ENCODE measurements at regions not wholly inside any gene's neighbourhood (a gene's known extent, or its start where the extent isn't known, plus 50 kb on each side); places are given as distances from the start of the nearest gene placed in this dataset.

DNA sequence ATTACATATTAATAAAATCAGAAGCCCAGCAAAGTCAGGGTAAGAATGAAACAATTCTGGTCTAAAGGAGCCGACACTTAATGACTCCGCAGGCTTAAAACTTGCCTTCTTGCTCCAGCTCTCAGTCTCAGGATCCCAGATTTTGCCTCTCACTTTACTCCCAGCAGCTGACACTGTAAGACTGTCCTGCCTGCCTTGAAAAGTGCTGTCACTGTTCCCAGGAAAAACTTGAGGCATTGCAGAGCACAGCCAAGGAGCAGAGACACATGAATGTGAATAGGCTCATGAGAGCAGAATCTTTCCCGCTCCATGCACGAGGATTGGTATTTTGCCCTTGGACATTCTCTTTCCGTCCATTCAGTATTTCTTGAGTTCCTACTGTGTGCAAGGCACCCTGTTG is 457.6 kb upstream of the ZFHX3 start:
- no peak for FAIRE-seq

DNA sequence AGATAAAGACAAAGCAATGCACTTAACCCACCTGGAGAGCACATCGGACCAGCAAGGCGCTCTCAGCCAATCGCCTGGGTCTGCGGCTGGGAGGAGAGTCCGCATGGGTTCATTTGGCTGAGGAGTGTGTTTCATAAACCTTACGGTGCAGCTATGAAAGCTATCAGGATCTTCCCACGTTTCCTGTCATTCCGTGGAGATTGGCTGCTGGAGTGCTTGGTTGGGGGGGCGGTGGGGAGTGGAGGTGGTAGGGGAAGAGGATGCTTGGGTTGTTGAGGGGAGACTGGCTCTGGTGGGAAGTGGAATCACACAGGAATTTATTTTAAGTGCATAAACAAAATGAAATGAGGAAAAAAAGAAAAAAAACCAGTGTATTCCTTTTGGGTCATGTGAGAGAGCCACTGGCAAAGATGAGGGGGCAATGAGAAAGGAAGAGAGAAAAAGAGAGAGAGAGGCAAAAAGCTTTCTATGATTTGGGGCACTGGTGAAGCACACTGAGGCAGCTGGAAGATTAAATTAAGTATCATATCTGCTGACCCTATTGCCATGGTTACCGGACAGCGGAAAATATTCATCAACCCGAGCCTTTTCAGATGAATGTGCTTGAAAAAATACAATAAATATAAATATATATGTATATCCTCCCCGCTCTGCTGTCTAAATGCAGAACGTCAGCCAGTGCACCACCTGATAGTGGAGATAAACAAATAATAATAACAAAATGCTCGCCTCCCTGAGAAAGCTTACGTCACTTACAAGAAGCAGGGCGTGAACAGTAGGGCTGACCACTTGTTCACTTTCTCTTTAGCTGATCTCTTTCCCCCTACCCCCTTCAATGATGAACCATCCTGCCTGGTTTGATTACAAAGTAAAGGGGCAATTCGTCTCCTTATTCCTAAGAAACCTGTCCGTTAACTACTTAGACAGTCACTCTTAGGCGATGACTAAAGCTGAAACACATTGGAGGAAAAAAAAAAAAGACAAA is 457.0 kb upstream of the ZFHX3 start:
- DNase-seq (ENCODE audit: insufficient read length, low spot score) (no peak), FAIRE-seq (no peak)

More for the DNA sequence above, 457.6 kb upstream of the ZFHX3 start:
- DNase-seq (ENCODE audit: insufficient read length, low spot score): no peak

DNA sequence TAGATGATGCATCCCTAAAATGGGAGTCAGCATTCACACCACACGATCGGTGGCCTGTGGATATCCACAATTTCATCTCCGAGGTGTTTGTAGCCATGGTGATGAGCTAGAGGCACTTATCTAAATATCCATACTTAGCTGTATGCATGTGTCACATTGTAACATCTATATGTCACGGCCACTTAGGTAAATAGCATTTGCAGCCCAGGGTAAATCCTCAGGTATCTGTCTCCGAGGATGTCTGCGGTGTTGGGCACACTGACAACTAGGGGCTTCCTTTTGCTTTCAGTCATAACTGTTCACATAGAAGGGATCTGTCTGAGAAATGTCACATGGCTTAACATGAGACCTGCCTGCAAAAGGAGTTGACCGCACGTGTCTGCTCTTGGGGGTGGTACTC is 455.2 kb upstream of the ZFHX3 start:
- no peak for DNase-seq (ENCODE audit: insufficient read length, low spot score)
- FAIRE-seq: no peak

DNA sequence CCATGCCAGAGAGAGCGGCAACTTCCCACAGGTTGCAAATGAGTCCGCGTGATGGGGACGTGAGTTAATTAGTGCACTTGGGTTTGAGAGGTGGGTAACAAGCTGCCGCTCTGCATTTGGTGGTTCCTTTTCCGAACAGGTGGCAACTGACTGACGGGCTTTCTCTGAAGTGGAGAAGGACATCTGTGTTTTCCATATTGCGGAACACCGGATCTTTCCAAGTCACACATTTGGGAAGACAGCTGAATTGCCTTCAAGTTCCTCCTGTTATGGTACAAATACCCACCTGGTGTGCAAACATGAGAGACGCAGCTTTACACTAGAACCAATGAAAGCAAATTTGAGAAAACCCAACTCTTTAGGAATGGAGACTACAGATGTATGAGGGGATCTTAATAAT is 451.3 kb upstream of the ZFHX3 start:
- no peak for FAIRE-seq
- DNase-seq (ENCODE audit: insufficient read length, low spot score): no peak

DNA sequence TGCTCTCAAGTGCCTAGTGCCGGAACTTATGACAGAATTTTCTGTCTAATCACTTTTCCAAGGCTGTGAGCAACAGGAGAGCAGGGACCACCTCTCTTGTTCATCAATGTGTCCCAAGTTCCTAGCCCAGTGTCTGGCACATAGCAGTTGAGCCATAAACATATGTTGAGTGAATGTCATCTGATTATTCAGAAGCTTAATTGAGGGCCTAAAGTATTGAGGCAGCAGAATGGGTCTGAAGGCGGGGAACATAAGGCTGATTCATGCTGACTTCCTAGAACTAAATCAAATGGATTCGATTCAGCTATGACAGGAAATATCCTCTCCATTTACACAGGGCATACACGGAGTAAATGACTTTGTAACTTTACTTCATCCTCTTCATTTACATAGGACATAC is 438.0 kb upstream of the ZFHX3 start:
- no peak for DNase-seq (ENCODE audit: insufficient read length, low spot score)
- FAIRE-seq: no peak

DNA sequence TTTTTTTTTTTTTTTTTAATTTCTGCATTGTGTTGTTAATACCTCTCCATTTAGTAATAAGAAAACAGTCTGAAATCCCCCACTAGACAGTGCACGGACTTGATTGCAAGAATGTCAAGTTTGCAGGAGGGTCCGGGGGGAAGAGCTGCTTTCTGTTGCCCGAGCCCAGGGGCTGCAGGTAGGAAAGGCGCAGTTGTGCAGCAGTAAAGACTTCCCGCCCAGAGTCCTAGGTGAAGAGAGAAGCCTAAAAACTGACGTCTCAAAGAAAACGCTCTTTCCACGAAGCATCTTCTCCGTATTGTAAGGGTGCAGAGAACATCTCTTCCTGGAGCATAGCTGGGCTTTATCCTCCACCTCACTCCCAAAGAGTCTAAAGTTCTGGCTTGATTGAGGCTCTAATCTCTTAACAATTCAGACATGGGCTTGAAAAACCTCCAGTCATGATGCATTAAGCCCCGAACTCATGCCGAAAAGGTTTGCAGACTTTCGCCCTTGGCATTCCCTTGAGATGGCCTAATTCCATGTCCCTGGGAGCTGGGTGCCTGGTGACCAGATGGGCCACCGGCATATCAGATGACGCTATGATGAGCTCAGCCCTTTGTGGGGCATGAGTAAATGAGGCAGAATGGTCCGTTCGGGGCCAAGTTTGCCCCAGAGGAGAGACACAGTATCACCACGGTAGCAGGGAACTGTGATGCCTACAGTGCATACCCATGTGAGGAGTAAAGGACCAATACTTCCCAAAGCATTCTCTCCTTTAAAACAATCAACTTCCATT is 436.2 kb upstream of the ZFHX3 start:
- no peak for DNase-seq (ENCODE audit: insufficient read length, low spot score)
- peak; percentile 16 for FAIRE-seq

DNA sequence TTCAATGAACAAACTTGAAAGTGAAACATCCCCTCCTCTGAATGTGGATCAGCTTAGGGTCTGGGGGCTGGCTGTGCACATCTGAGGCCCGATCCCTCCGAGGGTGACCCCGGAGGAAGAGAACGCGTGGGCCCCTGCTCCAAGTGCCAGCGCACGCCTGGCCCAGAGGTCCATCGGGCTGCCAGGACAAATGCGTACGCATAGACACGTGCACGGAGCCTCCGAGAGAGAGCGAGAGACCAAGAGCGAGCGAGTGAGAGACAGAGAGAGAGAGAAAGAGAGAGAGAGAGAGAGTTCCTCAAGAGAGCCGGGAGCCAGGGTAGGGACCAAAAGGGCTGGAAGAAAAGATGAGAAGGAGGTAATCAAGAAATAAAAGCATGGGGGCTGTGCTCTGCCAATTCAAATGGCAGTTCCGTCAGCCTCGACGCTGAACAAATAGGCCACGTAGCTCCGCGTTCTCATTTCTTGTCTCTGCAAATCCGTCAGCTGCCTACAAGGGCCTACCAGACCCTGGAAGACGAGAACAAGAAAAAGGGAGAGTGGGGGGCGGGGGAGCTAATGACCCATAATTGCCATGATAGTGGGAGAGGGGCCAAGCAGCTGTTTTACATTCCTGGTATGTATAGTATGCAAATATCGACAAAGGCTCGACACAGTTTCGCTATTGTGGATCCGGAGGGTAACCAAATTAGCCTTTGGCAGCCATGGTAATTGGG is 435.3 kb upstream of the ZFHX3 start:
- FAIRE-seq (no peak), DNase-seq (ENCODE audit: insufficient read length, low spot score) (no peak)

DNA sequence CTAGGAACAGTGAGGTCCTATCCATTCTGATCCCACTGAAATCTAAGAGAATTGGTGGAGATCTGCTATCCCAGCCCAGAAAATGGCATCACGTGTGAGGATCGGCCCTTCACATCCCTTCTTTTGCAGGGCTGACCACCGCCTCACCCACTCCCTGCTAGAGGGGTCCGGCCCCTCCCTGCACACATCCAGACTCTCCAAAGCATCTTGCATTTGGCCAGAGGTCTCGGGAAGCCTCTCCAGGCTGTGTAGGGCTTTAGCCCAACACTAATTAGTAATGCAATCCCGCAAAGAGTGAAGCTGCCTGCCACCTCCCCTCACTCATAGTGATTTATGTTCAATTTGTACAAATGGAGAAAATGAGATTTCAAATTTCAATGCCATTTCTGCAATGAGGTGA is 434.4 kb upstream of the ZFHX3 start:
- no peak for DNase-seq (ENCODE audit: insufficient read length, low spot score)
- no peak for FAIRE-seq

DNA sequence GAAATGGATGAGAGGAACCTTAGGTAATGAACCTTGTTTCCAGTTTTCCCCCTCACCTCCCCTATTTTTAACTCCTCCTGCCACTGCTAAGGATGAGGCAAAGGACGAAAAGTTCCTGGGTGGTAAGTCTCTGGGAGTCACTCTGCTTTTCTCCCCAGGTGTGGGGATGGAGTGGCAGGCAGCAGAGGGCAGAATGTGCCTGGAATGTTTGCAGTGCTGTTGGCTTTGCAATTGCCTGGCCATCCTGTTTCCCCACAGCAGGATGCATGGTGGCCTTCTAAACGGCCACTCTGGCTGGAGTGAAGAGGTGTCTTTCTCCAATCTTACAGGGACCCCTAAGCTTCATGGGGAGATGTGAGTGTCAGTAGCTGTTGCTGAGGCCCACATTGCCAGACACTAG is 432.5 kb upstream of the ZFHX3 start:
- DNase-seq (ENCODE audit: insufficient read length, low spot score) (no peak), FAIRE-seq (no peak)

DNA sequence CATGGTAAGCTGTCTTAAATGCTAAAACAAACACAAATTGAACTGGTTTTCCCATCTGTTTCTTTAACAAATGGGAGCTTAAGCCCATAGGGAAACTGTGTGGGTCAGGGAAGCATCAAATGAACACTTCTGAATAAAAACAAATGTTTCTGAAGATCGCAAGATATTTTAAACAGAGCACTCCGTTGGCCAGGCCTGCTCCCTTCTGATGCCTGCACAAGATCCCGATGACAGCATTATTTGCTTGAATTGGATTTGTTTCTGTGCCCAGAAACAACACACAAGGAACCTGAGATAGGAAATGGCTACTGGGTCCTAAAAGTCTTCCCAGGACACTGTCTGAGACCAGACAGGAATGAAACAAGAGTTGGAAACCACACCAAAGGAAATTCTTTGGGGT is 425.8 kb upstream of the ZFHX3 start:
- DNase-seq (ENCODE audit: insufficient read length, low spot score): no peak
- no peak for FAIRE-seq

DNA sequence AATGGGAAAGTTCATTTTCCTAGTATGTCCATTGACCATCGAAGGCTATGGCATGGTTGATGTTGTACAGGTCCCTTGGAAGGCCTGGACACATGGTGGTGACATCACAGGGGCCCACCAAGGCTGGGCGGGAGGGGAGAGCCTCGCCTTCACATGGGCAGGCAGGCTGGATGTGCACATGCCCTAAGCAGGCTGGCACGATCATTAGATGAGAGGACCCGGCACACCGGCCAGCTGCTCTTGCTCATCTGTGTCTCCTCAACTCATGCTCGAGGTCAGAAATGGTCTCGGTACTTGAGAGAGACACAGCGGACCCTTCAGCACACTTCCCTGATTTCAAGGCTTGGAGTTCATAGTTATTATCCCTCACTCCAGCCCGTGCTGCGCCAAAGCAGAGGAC is 416.9 kb upstream of the ZFHX3 start:
- no peak for FAIRE-seq
- no peak for DNase-seq (ENCODE audit: insufficient read length, low spot score)

DNA sequence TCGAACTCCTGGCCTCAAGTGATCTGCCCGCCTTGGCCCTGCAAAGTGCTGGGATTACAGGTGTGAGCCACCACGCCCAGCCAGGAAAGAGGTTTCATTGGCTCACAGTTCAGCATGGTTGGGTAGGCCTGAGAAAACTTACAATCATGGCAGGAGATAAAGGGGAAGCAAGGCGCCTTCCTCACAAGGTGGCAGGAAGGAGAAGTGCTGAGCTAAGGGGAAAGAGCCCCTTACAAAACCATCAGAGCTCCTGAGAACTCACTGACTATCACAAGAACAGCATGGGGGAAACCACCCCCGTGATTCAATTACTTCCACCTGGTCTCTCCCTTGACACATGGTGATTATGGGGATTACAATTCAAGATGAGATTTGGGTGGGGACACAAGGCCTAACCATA is 411.7 kb upstream of the ZFHX3 start:
- DNase-seq (ENCODE audit: insufficient read length, low spot score) (no peak), FAIRE-seq (no peak)

DNA sequence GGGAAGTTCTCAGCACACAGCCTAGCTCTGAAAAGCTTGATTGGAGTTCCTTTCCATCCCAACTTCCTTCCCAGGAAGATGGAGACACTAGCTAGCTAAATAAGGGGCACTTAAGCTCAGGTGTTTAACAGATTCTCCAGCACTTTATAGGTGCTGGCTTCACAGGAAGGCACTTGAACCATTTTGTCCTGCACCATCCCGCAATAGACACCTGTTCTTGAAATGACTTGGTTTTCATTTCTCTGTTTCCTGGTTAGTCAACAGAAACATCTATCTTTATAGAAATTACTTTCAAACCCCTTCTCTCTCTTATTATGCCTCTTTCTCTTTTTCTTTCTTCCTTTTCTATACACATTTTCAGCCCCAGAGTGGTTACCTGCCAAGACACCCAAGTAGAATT is 409.9 kb upstream of the ZFHX3 start:
- DNase-seq (ENCODE audit: insufficient read length, low spot score) (no peak), FAIRE-seq (no peak)

DNA sequence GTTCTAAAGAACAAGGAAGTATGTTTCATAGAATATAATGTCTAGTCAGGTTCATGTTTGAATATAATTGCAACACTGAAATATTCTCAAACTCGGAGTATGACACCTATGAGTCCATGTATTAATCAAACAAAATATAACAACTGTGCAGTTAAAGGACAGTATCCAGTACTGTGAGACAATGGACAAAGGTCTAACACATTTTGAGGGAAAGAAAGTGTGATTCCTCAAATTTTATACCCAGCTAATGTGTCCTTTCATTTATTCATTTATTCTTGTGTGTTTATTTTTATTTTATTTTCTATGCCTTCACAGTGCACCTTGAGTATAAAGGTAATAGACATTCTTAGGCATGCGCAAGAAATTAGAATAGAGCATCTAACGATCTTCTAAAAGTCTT is 401.0 kb upstream of the ZFHX3 start:
- DNase-seq (ENCODE audit: insufficient read length, low spot score) (no peak), FAIRE-seq (no peak)

DNA sequence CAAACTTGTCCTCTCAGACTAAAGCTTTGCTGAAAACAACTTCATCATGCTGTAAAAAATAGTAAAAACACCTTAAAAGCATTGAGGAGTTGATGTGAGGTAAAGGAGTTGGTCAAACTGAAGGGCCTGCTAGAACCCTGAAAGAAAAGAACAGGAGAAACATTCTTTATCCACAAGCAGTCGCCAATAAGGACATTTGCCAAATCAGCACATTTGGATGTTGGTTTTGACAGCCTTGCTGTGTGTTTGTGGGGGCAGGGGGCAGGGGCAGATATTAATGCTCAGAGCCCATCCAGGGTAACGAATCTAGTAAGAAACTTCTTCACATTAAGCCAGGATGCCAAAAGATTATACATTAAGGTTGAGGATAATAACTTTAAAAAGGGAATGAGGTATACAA is 399.9 kb upstream of the ZFHX3 start:
- DNase-seq (ENCODE audit: insufficient read length, low spot score): no peak
- no peak for FAIRE-seq

DNA sequence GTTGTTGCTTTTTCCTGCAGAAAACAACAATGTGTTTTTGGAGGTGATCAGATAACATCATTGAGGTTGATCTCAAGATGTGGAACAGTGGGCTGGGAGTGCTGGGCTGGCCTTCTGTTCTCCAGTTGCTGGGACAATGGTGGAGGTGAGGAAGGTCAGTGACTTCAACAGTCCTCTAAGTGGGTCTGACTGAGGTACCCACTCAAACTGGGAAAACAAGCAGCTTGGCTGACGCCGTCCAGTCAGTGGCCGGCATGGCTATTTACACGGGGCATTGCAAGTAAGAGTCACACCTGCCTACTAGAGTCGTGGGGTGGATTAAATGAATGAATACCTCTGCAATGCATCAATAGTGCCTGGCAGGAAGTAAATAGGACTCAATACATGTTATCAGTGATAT is 386.7 kb upstream of the ZFHX3 start:
- FAIRE-seq: peak; percentile 54
- DNase-seq (ENCODE audit: insufficient read length, low spot score): no peak

DNA sequence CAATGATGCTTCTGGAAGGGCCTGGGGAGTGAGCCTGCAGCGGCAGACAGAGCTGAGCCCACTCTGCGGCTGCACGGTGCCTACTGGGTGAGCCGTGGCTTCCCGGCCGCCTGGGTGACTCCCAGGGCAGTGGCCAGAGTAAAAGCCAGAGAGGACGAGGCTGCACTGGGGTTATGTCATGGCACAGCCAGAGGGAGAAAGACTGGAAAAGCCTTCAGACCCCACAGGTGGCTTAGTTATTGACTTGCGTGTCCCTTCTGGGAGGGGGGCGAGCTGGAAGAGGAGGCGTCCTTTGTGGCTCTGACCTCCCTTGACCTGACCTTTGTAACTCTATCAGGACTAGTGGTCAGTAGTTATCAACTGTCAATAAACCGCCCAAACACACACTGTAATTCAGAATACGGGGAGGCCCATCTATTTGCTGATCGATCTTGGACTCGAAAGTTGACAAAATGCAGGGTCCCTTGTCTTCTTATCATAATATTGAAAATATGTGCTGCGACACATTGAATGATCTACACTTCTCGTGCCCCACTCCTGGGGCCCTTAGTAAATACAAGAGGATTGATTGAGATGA is 385.9 kb upstream of the ZFHX3 start:
- DNase-seq (ENCODE audit: insufficient read length, low spot score): no peak
- FAIRE-seq: no peak

DNA sequence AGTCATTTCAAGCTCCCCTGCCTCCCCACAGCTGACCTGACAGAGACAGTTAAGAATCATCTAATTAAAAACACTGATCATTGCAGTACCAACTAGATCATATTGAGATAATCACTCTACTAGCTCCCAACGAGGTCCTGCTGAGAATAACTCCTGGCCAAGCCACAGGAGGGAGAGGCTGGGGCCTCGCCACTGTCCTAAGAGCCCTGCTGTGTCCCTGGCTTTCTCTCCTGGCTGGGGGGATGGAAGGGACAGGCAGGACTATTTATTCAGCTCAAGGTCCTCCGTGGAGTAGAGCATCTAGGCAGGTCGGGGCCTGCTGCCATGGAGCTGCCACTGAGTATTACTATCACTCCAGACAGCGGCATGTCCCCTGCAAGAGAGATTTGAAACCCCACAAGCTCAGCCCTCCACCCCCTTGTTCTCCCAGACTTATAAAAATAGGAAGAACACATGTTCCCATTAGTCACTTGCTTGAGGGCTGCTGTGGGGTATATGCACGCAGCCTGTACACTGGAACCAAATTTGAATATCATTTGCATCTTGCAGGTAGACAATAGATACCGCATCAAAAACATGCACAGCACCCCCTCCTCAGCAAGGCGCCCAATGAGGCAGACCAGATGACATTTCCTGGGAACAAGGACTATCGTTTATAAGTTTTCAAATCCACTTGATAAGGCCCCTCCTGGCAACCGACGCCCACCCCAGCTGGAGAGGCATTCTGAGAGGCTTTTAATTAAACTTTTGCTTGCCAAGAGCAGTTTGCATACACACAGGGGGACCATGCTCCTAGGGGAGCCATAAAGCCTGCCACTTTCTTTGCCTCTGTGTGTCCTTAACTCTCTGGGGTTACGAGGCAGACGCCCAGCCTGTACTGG is 385.2 kb upstream of the ZFHX3 start:
- no peak for FAIRE-seq
- no peak for DNase-seq (ENCODE audit: insufficient read length, low spot score)

DNA sequence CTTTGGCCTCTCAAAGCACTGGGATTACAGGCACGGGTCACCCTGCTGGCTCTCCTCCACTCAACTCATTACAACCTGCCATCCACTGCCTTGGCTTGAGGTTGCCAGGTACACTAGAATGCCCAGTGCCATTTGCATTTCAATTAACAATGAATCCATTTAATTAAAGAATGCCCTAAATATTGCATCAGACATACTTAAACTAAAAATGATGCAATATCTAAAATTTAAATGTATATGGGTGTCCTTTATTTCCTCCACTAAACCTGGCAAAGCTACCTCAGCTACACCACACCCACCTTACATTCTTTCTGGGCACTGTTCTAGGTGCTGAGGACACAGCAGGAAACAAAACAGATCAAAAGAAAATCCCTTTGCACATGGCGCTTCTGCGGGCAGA is 382.2 kb upstream of the ZFHX3 start:
- no peak for FAIRE-seq

DNA sequence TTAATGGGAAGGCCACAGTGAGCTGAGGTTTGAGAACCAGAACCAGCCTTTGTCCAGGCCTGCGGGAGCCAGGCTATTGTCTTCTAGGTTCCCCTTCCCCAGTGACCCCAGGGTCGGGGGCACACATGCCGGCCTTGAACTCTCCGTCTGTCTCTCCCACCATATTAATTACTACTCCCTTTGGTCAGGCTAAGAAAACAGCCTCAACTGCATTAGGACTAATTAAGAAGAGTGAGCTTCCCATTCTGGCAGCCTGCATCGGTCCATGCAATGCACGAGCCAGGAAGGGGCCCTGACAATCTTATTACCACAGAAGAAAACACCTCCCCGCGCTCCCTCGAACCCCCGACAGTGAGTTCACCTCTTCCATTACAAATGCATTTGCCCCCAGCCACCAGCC is 380.2 kb upstream of the ZFHX3 start:
- DNase-seq (ENCODE audit: insufficient read length, low spot score): no peak

More for the DNA sequence above, 382.2 kb upstream of the ZFHX3 start:
- DNase-seq (ENCODE audit: insufficient read length, low spot score): no peak

More for the DNA sequence above, 380.2 kb upstream of the ZFHX3 start:
- FAIRE-seq: no peak
